HCT116 (cell line): ENCODE measurements at regions not wholly inside any gene's neighbourhood (a gene's known extent, or its start where the extent isn't known, plus 50 kb on each side); places are given as distances from the start of the nearest gene placed in this dataset.

Experiments used
- ATAC-seq: fragments of 200-7000 bp; cut with Tn5 transposase; 2 replicates; pipeline ENCODE4 v1.9.1; 2020; ENCODE audit warnings: mild to moderate bottlenecking, moderate library complexity
- BruUV-seq: library from RNA; stranded (reverse); fragments of 400-500 nt; replicated peaks from 2 replicates; lab custom pipeline; 2021; lab: Mats Ljungman, UMichigan
- CTCF ChIA-PET: fragments of 300-600 bp; sonication (Branson Sonifier 250); formaldehyde crosslinking; loops from one replicate; lab custom pipeline; 2021; ENCODE audit warnings: antibody characterized with exemption; lab: Charles Lee
- POLR2A ChIA-PET: fragments of 300-600, 350-600 bp; sonication (Branson Sonifier 250); formaldehyde crosslinking; loops from one replicate; lab custom pipeline; 2021; ENCODE audit warnings: antibody characterized with exemption; lab: Charles Lee
- RAD21 ChIA-PET, 2 experiments: fragments of 300-600 bp; sonication (Branson Sonifier 250); formaldehyde crosslinking; loops; one replicate each; lab custom pipeline; 2023; ENCODE audit warnings: low total read pairs in 2 of 2; ENCODE audit not compliant: uncharacterized antibody in 2 of 2, unreplicated experiment in 2 of 2, low non-redundant PET in 1 of 2; lab: Charles Lee
- DNase-seq: peaks from one replicate; pipeline ENCODE4 v3.0.0-alpha.2; 2010; ENCODE audit warnings: low read depth, low spot score
- H2AFZ ChIP-seq: fragments of 200-600 bp; shearing (Covaris generic), sonication (generic); 2 replicates; pipeline ENCODE4 v1.6.1; 2017; ENCODE audit warnings: low read depth, mixed run types, mixed read lengths, antibody characterized with exemption, low read length; ENCODE audit not compliant: poor library complexity, severe bottlenecking
- H3K27ac ChIP-seq: 2 replicates; pipeline ENCODE4 v1.5.1; 2012; ENCODE audit warnings: low read depth, low read length
- H3K27me3 ChIP-seq: fragments of 200-600 bp; sonication (generic); 2 replicates; pipeline ENCODE4 v1.6.1; 2016; ENCODE audit warnings: mixed run types, low read length, mixed read lengths; ENCODE audit not compliant: insufficient read depth
- H3K36me3 ChIP-seq, 2 experiments: fragments of 200-500 bp in 1 of 2; fragments of 200-600 bp in 1 of 2; sonication (Bioruptor generic) in 1 of 2; sonication (generic) in 1 of 2; 2 replicates each; pipeline versions ENCODE4 v1.5.1 to v1.6.1; 2014 to 2016; ENCODE audit warnings: low read length in 2 of 2, inconsistent platforms in 1 of 2, mixed read lengths in 1 of 2, mixed run types in 1 of 2; ENCODE audit not compliant: insufficient read depth in 2 of 2, control insufficient read depth in 1 of 2
- H3K4me1 ChIP-seq, 2 experiments: fragments of 200-600 bp in 1 of 2; sonication (generic) in 1 of 2; 2 replicates each; pipeline versions ENCODE4 v1.5.1 to v1.6.1; 2012 to 2017; ENCODE audit warnings: low read length in 2 of 2, inconsistent platforms in 1 of 2, mild to moderate bottlenecking in 1 of 2, mixed read lengths in 1 of 2, mixed run types in 1 of 2, moderate library complexity in 1 of 2; ENCODE audit not compliant: insufficient read depth in 2 of 2, control insufficient read depth in 1 of 2
- H3K4me2 ChIP-seq: fragments of 200-600 bp; sonication (generic); 2 replicates; pipeline ENCODE4 v1.6.1; 2017; ENCODE audit warnings: mixed run types, low read length, mixed read lengths
- H3K4me3 ChIP-seq, 2 experiments: fragments of 200-600 bp in 1 of 2; sonication (generic) in 1 of 2; replicated peaks in 1 of 2; 2 replicates each; pipeline ENCODE4 v1.5.1; 2011 to 2016; ENCODE audit warnings: low read length in 2 of 2, control low read depth in 1 of 2, low read depth in 1 of 2, mild to moderate bottlenecking in 1 of 2, mixed read lengths in 1 of 2, mixed run types in 1 of 2
- H3K79me2 ChIP-seq: fragments of 200-600 bp; sonication (generic); 2 replicates; pipeline ENCODE4 v1.6.1; 2017; ENCODE audit warnings: mild to moderate bottlenecking, mixed run types, low read length, moderate library complexity, mixed read lengths; ENCODE audit not compliant: insufficient read depth
- H3K9ac ChIP-seq: fragments of 200-600 bp; sonication (generic); 2 replicates; pipeline ENCODE4 v1.6.1; 2016; ENCODE audit warnings: low read length, mixed read lengths
- H3K9me2 ChIP-seq: fragments of 200-600 bp; sonication (generic), shearing (Covaris generic); 2 replicates; pipeline ENCODE4 v1.6.1; 2017; ENCODE audit warnings: mixed run types, mild to moderate bottlenecking, moderate library complexity; ENCODE audit not compliant: insufficient read depth
- H3K9me3 ChIP-seq, 2 experiments: fragments of 200-500 bp in 1 of 2; fragments of 200-600 bp in 1 of 2; sonication (Bioruptor generic) in 1 of 2; sonication (generic) in 1 of 2; 2 replicates each; pipeline ENCODE4 v1.6.1; 2014 to 2017; ENCODE audit warnings: low read length in 2 of 2, mixed read lengths in 2 of 2, inconsistent platforms in 1 of 2, low read depth in 1 of 2, mild to moderate bottlenecking in 1 of 2, mixed run types in 1 of 2, moderate library complexity in 1 of 2; ENCODE audit not compliant: control insufficient read depth in 1 of 2, insufficient read depth in 1 of 2
- H4K20me1 ChIP-seq: fragments of 200-600 bp; sonication (generic), shearing (Covaris generic); 2 replicates; pipeline ENCODE4 v1.6.1; 2017; ENCODE audit warnings: mixed run types, mild to moderate bottlenecking, moderate library complexity; ENCODE audit not compliant: insufficient read depth
- CEBPB ChIP-seq: IDR thresholded peaks from 2 replicates; pipeline ENCODE4 v1.6.1; 2012; ENCODE audit warnings: low read depth
- FOSL1 ChIP-seq: IDR thresholded peaks from 2 replicates; pipeline ENCODE4 v1.6.1; 2012; ENCODE audit warnings: low read depth
- JUND ChIP-seq: IDR thresholded peaks from 2 replicates; pipeline ENCODE4 v1.6.1; 2012
- POLR2AphosphoS5 ChIP-seq: IDR thresholded peaks from 2 replicates; pipeline ENCODE4 v1.6.1; 2011; ENCODE audit warnings: mild to moderate bottlenecking, low read depth, low read length, moderate library complexity
- SP1 ChIP-seq: IDR thresholded peaks from 2 replicates; pipeline ENCODE4 v1.6.1; 2012; ENCODE audit warnings: low read depth
- YY1 ChIP-seq: IDR thresholded peaks from 2 replicates; pipeline ENCODE4 v1.6.1; 2011; ENCODE audit warnings: low read length, low read depth, moderate library complexity, mild to moderate bottlenecking; ENCODE audit not compliant: insufficient replicate concordance; ENCODE audit errors: extremely low read depth
- ZFX ChIP-seq: fragments of 450-650 bp; IDR thresholded peaks from 2 replicates; pipeline ENCODE4 v1.6.1; 2017
- intact Hi-C: fragments of 100-400 bp; cut with micrococcal nuclease; formaldehyde crosslinking; loops from 2 replicates; pipeline ENCODE4 v1.10.0; 2022
- TF ChIP-seq, protein P1 (sequence below): IDR thresholded peaks from 2 replicates; pipeline ENCODE4 v1.6.1; 2011; ENCODE audit warnings: mild to moderate bottlenecking, low read length, moderate library complexity; ENCODE audit not compliant: insufficient replicate concordance; ENCODE audit errors: extremely low read depth
- TF ChIP-seq, protein P2 (sequence below): IDR thresholded peaks from 2 replicates; pipeline ENCODE4 v1.6.1; 2012; ENCODE audit warnings: low read depth
- TF ChIP-seq, protein P3 (sequence below), 3 experiments: fragments of 200-600 bp in 1 of 3; sonication (generic) in 1 of 3; IDR thresholded peaks in 2 of 3; conservative IDR thresholded peaks in 1 of 3; 2 replicates each; pipeline ENCODE4 v1.5.1; 2012 to 2017; ENCODE audit warnings: low read depth in 2 of 3, low read length in 2 of 3, antibody characterized with exemption in 1 of 3, borderline replicate concordance in 1 of 3, control low read depth in 1 of 3, mild to moderate bottlenecking in 1 of 3, mixed read lengths in 1 of 3, mixed run types in 1 of 3, moderate library complexity in 1 of 3; ENCODE audit not compliant: insufficient read depth in 1 of 3

DNA sequence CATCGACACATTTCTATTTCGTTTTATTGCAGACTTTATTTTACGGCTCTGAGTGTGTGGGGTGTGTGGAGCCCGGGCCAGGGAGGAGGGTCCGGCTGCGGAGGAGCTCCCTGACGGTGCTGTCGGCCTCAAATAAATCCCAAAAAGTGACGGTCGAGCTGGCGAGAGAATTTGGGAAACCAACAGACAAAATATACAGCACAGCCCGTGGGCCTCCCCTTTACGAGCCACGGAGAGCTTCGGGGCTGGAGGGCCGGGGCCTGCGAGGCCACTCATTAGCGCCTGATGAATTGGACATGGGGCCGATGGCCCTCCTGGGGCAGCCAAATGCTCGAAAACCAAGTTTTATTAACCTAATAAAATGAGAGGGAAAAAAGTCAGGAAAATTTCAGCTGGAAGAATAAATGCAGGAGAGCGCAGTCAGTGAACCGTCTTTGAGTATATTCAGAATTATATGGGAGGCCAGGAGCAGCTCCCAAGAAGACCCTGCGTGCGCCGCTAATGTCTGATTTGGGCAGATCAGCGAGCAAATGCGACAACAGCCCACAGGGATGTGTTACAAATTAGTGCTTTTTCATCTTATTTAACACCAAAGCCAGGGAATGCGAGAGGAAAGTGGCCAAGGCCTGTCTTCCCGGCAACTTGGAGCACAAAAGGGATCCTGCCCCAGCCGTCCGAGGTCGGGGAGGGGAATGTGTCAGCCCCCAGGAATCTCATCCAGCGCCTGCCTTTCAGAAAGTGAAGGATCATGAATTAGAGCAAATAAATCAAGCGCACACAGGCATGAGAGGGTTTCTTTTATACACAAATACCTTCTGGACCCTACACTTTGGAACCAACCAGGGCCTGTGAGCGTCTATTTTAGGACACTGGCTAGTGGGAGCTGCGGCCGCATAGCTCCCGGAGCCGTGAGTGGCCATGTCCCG lies 249.1 kb downstream of the C16orf95 start:
- no peaks in the 10 kb centered on the region for H3K9me3 ChIP-seq
- DNase-seq (no peak), ATAC-seq (no peak)
- no peaks in the 10 kb centered on the region for H3K79me2 ChIP-seq
- no peak overlapping the region for H2AFZ ChIP-seq
- RAD21 ChIA-PET, result no interaction called here
- no peaks in the 10 kb centered on the region for H3K36me3 ChIP-seq
- no peaks in the 10 kb centered on the region for H3K9me2 ChIP-seq
- H3K4me2 ChIP-seq, result no peak overlapping the region
- intact Hi-C loops, result no loop called here
- H3K27ac ChIP-seq, result no peak overlapping the region
- CTCF ChIA-PET, result interaction anchor here (2.1 kb wide), 1 partner anchor 9 kb away, joined by 10 read pairs; no protein-coding TSS in a partner anchor
- no peaks in the 10 kb centered on the region for H4K20me1 ChIP-seq
- H3K9ac ChIP-seq, result no peak overlapping the region
- no TSS peak for BruUV-seq
- POLR2A ChIA-PET, result no interaction called here
- TF ChIP-seq YY1, result no peak
- no peak for TF ChIP-seq SP1
- TF ChIP-seq POLR2AphosphoS5, result no peak
- TF ChIP-seq, protein P1, sequence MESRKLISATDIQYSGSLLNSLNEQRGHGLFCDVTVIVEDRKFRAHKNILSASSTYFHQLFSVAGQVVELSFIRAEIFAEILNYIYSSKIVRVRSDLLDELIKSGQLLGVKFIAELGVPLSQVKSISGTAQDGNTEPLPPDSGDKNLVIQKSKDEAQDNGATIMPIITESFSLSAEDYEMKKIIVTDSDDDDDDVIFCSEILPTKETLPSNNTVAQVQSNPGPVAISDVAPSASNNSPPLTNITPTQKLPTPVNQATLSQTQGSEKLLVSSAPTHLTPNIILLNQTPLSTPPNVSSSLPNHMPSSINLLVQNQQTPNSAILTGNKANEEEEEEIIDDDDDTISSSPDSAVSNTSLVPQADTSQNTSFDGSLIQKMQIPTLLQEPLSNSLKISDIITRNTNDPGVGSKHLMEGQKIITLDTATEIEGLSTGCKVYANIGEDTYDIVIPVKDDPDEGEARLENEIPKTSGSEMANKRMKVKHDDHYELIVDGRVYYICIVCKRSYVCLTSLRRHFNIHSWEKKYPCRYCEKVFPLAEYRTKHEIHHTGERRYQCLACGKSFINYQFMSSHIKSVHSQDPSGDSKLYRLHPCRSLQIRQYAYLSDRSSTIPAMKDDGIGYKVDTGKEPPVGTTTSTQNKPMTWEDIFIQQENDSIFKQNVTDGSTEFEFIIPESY, result no peak
- TF ChIP-seq JUND, result no peak
- no peak for TF ChIP-seq CEBPB
- TF ChIP-seq, protein P2, sequence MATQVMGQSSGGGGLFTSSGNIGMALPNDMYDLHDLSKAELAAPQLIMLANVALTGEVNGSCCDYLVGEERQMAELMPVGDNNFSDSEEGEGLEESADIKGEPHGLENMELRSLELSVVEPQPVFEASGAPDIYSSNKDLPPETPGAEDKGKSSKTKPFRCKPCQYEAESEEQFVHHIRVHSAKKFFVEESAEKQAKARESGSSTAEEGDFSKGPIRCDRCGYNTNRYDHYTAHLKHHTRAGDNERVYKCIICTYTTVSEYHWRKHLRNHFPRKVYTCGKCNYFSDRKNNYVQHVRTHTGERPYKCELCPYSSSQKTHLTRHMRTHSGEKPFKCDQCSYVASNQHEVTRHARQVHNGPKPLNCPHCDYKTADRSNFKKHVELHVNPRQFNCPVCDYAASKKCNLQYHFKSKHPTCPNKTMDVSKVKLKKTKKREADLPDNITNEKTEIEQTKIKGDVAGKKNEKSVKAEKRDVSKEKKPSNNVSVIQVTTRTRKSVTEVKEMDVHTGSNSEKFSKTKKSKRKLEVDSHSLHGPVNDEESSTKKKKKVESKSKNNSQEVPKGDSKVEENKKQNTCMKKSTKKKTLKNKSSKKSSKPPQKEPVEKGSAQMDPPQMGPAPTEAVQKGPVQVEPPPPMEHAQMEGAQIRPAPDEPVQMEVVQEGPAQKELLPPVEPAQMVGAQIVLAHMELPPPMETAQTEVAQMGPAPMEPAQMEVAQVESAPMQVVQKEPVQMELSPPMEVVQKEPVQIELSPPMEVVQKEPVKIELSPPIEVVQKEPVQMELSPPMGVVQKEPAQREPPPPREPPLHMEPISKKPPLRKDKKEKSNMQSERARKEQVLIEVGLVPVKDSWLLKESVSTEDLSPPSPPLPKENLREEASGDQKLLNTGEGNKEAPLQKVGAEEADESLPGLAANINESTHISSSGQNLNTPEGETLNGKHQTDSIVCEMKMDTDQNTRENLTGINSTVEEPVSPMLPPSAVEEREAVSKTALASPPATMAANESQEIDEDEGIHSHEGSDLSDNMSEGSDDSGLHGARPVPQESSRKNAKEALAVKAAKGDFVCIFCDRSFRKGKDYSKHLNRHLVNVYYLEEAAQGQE, result no peak
- TF ChIP-seq, protein P3, sequence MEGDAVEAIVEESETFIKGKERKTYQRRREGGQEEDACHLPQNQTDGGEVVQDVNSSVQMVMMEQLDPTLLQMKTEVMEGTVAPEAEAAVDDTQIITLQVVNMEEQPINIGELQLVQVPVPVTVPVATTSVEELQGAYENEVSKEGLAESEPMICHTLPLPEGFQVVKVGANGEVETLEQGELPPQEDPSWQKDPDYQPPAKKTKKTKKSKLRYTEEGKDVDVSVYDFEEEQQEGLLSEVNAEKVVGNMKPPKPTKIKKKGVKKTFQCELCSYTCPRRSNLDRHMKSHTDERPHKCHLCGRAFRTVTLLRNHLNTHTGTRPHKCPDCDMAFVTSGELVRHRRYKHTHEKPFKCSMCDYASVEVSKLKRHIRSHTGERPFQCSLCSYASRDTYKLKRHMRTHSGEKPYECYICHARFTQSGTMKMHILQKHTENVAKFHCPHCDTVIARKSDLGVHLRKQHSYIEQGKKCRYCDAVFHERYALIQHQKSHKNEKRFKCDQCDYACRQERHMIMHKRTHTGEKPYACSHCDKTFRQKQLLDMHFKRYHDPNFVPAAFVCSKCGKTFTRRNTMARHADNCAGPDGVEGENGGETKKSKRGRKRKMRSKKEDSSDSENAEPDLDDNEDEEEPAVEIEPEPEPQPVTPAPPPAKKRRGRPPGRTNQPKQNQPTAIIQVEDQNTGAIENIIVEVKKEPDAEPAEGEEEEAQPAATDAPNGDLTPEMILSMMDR (IDR thresholded peaks at IDR 0.05 in 2 of 3, conservative IDR thresholded peaks at IDR 0.05 in 1 of 3; ENCODE audit: borderline replicate concordance in 1 of 3, insufficient read depth in 1 of 3, low read depth in 2 of 3, low read length in 2 of 3), result no peak
- no peak for TF ChIP-seq ZFX
- no peak for TF ChIP-seq FOSL1
- H3K4me1 ChIP-seq, result peaks cover 0 to under 1% of the 10 kb centered on the region in 2 experiments; a peak in 1 of 4 replicates
- no peak overlapping the region for H3K4me3 ChIP-seq
- no peaks in the 10 kb centered on the region for H3K27me3 ChIP-seq
